ENCODE measurements at regions not wholly inside any gene's neighbourhood (a gene's known extent, or its start where the extent isn't known, plus 50 kb on each side); places are given as distances from the start of the nearest gene placed in this dataset.

GRCh38 chr15:93231261-93231925, 142.4 kb upstream of the RGMA start:
- TF ChIP-seq SIN3A (IDR thresholded peaks at IDR 0.05; ENCODE audit: borderline replicate concordance, insufficient read depth, low read length) (no peak), POLR2AphosphoS5 (IDR thresholded peaks at IDR 0.05; ENCODE audit: low read depth, low read length) (no peak), TAF1 (IDR thresholded peaks at IDR 0.05; ENCODE audit: borderline replicate concordance, insufficient read depth, low read length) (no peak), FOXP2 (optimal IDR thresholded peaks at IDR 0.05; ENCODE audit: borderline replicate concordance, extremely low read depth, extremely low read length, insufficient read depth) (no peak), REST (IDR thresholded peaks at IDR 0.05; ENCODE audit: insufficient read depth in 1 of 2, low read depth in 2 of 2, low read length in 2 of 2) (no peak)

GRCh38 chr15:93228546-93228945, 139.5 kb upstream of the RGMA start:
- TF ChIP-seq TAF1 (IDR thresholded peaks at IDR 0.05; ENCODE audit: borderline replicate concordance, insufficient read depth, low read length): no peak
- TF ChIP-seq FOXP2 (optimal IDR thresholded peaks at IDR 0.05; ENCODE audit: borderline replicate concordance, extremely low read depth, extremely low read length, insufficient read depth): no peak
- no peak for TF ChIP-seq REST (IDR thresholded peaks at IDR 0.05; ENCODE audit: insufficient read depth in 1 of 2, low read depth in 2 of 2, low read length in 2 of 2)
- no peak for TF ChIP-seq POLR2AphosphoS5 (IDR thresholded peaks at IDR 0.05; ENCODE audit: low read depth, low read length)
- no peak for TF ChIP-seq SIN3A (IDR thresholded peaks at IDR 0.05; ENCODE audit: borderline replicate concordance, insufficient read depth, low read length)

- TF ChIP-seq TAF1 (IDR thresholded peaks at IDR 0.05; ENCODE audit: borderline replicate concordance, insufficient read depth, low read length) (no peak), REST (IDR thresholded peaks at IDR 0.05; ENCODE audit: insufficient read depth in 1 of 2, low read depth in 2 of 2, low read length in 2 of 2) (no peak), FOXP2 (optimal IDR thresholded peaks at IDR 0.05; ENCODE audit: borderline replicate concordance, extremely low read depth, extremely low read length, insufficient read depth) (no peak), SIN3A (IDR thresholded peaks at IDR 0.05; ENCODE audit: borderline replicate concordance, insufficient read depth, low read length) (no peak), POLR2AphosphoS5 (IDR thresholded peaks at IDR 0.05; ENCODE audit: low read depth, low read length) (no peak)
Measured at GRCh38 chr15:93223803-93224202, 134.8 kb upstream of the RGMA start.

- TF ChIP-seq SIN3A (IDR thresholded peaks at IDR 0.05; ENCODE audit: borderline replicate concordance, insufficient read depth, low read length) (no peak), POLR2AphosphoS5 (IDR thresholded peaks at IDR 0.05; ENCODE audit: low read depth, low read length) (no peak), REST (IDR thresholded peaks at IDR 0.05; ENCODE audit: insufficient read depth in 1 of 2, low read depth in 2 of 2, low read length in 2 of 2) (no peak), FOXP2 (optimal IDR thresholded peaks at IDR 0.05; ENCODE audit: borderline replicate concordance, extremely low read depth, extremely low read length, insufficient read depth) (no peak), TAF1 (IDR thresholded peaks at IDR 0.05; ENCODE audit: borderline replicate concordance, insufficient read depth, low read length) (no peak)
Measured at GRCh38 chr15:93221759-93222158, 132.7 kb upstream of the RGMA start.

Measured in PFSK-1 (cell line).